GM21786 (cell line): ENCODE measurements at regions not wholly inside any gene's neighbourhood (a gene's known extent, or its start where the extent isn't known, plus 50 kb on each side); places are given as distances from the start of the nearest gene placed in this dataset.

ENCODE experiments used
- ATAC-seq: cut with Tn5 transposase; IDR thresholded peaks from one replicate; pipeline ENCODE4 v1.9.1; 2021; ENCODE audit not compliant: unreplicated experiment

- ATAC-seq = no peak
Observed at GRCh38 chr9:89655990-89656657, 51.3 kb downstream of the GADD45G start.

- ATAC-seq = no peak
Observed at GRCh38 chr9:89657295-89657694, 52.5 kb downstream of the GADD45G start.

- peak; percentile 81 for ATAC-seq
Observed at GRCh38 chr9:89657765-89658164, 53.0 kb downstream of the GADD45G start.

GRCh38 chr9:89658401-89658800 lies 53.6 kb downstream of the GADD45G start:
- no peak for ATAC-seq

DNA sequence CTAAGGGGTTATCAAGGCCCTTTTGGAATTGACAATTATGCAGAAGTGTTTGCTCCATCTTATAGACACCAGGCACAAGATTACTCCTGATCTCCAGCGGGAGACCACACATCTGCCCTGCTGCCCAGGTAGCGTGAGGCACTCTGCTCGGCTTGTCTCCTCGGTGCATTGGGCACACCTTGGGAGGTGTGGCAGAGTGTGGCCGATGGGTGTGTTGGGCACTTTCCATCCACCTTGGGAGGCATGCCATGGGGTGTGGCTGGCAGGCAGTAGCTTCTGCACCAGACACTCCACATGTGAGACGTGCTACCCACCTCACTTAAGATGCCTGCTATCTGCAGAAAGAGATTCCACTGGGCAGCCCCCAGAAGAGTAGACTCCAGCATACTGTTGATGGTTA lies 54.1 kb downstream of the GADD45G start:
- no peak for ATAC-seq

DNA sequence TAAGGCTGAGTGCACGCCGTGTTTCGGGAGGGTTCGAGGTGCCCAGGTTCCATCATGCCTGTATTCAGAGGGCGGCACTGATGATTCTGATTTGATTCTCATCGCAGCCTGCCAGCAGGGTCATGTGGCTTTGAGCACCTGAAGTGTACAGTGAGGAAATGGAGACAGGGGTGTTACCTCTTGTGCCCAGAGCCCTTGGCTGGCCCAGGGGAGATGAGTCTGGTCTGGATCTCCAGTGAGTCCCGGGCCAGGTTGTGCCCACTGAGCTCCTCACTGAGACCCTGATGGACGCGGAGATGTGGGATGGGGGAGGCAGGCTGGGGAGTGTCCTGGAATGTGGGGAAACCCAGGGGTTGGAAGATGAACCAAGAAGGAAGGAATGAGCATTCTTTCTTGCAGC lies 54.7 kb downstream of the GADD45G start:
- ATAC-seq = no peak

- no peak for ATAC-seq
Observed at GRCh38 chr9:89659891-89660685, 55.3 kb downstream of the GADD45G start.

GRCh38 chr9:89661391-89661949 lies 56.7 kb downstream of the GADD45G start:
- ATAC-seq = no peak

- ATAC-seq = no peak
Observed at GRCh38 chr9:89661956-89662717, 57.3 kb downstream of the GADD45G start.

DNA sequence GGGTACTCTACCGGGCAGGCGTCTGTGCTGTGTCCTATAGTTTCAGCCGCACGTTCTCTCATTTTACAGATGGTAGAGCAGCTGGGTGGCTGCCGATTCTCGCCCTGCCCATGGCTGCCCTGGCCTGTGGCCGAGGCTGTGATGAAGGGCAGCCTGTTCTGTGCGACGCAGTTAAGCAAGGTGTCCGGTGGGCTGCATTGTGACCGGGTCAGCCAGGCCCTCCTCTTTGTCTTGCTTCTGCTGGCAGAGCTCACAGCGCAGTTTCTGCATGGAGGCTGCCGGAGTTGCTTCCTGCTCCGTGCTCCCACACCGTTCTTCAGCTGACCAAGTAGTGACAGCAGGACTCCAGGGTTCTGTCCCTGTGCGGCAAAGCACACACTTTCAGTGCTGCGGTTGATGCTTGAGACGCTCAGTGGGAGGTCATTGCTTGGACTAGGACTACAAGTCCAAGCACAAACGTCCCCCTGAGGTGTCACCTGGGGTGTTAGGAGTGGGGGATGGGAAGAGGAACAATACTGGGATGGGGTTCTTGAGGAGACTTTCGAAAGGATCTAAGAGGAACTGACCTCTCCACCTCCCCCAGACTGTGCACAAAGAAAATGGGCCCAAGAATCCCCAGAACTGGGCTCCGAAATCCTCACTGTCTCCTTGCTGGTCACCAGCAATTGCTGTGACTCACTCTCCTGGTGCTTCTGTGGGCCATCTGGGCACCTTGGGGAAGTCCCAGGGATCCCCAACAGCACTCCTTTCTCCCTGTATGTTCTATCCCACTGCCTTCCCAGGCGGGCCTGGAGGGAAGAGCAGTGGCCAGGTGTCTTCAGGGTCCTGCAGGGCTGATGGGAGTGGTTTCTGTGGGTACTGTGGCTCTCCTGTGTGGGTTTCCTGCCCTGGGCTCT lies 58.2 kb downstream of the GADD45G start:
- no peak for ATAC-seq

GRCh38 chr9:89663614-89663970 lies 58.8 kb downstream of the GADD45G start:
- ATAC-seq = no peak

- ATAC-seq = no peak
Observed at GRCh38 chr9:89664010-89664409, 59.2 kb downstream of the GADD45G start.

- no peak for ATAC-seq
Observed at GRCh38 chr9:89664896-89665329, 60.1 kb downstream of the GADD45G start.

GRCh38 chr9:89666364-89666763 lies 61.6 kb downstream of the GADD45G start:
- no peak for ATAC-seq

DNA sequence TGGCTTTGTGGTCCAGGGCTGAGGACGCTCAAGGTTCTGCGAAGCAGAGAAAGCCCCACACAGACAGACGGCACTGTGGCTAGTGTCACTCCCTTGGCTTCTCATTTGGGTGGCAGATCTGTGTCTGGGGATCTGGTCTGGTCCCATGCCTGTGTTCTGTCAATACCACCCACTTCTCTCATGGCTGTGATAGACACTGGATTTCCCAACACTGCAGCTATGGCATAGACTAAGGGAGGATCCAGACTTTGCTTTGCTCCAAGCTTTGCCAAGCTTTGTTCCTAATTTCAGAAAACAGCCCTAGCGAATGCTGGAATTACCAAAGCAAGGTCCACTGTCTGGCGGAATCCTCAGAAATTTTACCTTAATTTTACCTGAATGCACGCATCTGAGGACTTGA lies 62.1 kb downstream of the GADD45G start:
- ATAC-seq = no peak

DNA sequence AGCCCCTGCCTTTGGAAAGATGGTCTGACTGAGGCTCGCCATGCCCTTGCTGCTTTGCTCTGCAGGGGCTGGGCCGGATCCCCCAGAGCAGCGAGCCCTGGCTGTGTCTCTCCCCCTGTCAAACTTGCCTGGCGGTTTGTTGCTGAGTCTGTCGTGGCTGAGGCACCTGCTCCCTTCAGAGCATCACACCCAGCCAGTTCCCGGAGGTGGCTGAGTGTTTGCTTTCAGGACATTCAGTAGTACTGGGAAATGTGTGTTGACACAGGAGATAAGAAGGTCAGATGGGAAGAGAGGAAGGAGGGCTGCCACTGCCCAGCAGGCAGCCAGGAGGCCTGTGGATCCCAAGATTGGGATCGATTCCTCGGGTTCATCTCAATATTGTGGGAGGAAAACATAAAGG lies 62.9 kb downstream of the GADD45G start:
- no peak for ATAC-seq

DNA sequence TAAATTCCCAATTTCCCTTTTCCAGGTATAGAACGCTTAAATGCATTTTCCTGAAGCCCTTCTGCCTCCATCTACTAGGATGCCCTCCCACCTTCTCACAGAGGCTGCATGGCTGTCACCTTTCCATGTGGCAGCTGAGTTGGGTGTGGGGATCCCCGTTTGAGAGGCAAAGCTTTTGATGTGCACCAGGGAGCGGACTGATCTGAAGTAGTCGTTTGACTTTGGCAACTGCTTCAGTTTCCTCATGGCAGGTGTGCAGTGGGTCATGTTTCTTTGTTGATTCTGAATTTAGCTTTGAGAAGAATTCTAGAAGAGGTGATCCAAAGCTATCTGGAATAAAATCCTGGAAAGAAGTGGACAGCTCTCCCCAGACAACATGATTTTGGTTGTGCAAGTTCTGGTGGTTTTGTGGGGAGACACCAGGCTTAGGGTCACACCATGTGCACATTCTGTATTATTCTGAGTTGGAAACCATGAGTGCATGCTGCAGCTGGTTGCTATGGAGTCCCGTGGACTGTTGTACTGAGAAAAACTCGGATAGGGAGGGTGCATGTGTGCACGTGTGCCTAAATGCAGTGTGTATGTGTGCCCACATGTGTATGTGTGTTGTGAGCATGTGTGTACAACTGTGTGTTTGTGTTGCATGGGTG lies 63.5 kb downstream of the GADD45G start:
- ATAC-seq = no peak

- ATAC-seq = no peak
Observed at GRCh38 chr9:89668866-89669246, 64.0 kb downstream of the GADD45G start.

- ATAC-seq = no peak
Observed at GRCh38 chr9:89669361-89669842, 64.6 kb downstream of the GADD45G start.

DNA sequence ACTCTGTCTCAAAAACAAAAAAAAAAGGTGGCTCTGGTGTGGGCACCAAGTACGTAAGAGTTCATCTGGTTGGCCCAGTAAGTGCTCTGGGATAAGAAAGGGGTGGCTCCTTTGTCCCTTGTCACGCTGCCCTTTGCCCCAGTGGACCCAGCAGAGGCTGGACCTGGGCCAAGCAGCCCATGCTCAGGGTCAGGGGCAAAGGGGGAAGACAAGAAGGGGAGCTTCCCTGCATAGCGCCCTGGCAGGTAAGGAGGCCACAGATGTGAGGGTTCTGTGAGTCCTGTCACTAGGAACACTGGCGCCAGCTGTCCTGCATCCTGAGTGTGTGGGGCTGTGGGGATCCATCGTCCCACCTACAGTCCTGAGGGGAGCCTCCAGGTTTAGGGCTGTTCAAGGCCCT lies 65.3 kb downstream of the GADD45G start:
- ATAC-seq = no peak
